Esophagus mucosa (tissue), 1 donor: ENCODE measurements at regions not wholly inside any gene's neighbourhood (a gene's known extent, or its start where the extent isn't known, plus 50 kb on each side); places are given as distances from the start of the nearest gene placed in this dataset.
"Not testable (repeated sequence)": the region's sequence is repeated elsewhere in the genome, so short reads cannot be mapped to it uniquely, and the experiment has no call there.

Experiments used
- ATAC-seq: fragments of 200-7000 bp; cut with Tn5 transposase; one replicate; pipeline ENCODE4 v1.9.1; 2020
- donor health status: DM: yes; HTN: yes; CAD: no.

DNA sequence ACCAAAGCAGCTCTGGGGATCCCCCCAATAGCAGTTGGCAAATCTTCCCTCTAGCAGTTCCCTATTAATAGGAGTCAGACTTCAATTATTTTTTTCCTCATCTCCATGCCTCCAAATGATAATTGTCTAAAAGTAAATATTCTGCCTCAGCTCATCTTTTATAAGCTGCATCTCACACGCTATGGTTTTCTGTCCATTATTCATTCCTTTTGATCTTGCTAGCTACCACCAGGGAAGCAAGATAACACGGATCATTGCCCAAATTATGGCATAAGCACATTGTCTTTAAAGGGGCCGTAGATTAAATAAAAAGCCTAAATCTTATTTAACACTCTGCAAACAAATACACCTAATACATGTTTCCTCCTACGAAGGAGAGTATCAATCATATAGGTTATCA is 670.8 kb upstream of the FLRT2 start:
- no peak for ATAC-seq

DNA sequence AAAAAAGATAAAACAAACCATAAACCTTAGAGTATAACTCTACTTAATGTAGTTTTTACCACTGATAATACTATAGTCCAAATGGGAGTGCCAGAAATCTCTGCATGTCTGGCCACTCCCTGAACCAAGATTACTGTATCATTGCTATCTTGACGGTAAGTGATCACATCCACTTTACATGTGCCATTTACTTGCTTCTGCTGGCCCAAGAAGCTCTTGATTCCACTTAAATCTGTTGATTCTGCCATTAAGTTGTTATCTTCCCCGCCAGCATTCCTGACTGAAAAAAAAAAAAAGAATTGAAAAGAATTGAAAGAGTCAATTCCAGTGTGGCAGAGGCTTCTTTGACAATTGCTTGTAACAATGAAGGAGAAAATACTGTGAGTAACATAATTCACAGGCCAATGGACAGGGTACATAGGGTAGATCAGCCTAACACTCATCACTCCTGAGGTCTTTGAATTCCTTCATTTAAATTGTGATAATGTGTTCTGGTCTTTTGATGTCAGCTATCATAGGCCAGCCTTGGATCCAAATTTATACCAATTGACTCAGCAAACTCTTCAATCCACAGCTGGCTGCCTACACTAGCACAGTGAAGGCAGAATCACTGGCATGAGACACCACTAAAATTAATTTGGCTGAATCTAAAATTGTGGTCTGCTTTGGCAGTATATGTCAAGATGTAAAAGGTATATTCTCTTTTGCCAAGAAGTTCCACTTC is 665.2 kb upstream of the FLRT2 start:
- no peak for ATAC-seq

DNA sequence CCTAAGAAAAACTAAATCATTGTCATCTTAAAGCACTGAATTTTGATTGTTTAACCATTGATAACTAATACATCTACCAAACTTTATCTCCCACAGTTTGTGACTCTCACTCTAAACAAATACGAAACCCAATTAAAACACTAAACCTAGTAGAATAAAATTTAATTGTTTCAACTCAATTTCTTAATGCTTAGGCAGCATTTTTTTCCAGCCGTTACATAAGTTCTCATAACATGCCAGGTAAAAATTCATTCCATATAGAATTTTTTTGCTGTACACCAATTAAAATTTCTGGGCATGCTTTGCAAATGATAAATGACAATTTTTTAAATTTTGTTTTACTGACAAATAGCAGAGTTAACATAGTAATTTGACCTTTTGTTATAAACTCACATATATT is 658.2 kb upstream of the FLRT2 start:
- ATAC-seq = no peak

DNA sequence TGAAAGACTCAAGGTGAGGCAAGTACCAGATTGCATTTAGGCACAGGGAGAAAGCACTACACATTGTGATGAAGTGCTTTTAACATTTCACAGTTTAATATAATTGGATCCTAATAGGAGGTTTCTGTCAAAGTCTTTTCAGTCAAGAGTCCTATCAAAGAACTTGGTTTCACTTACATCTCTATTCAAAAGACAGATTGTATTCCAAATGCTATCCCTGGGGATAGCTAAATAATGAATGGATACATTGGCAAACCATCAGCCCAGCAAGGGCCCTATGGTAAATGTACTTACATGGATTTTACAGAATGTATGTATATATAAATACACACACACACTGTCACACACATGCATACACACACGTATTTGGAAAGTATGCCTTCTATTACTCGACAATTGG is 655.5 kb upstream of the FLRT2 start:
- ATAC-seq = no peak

DNA sequence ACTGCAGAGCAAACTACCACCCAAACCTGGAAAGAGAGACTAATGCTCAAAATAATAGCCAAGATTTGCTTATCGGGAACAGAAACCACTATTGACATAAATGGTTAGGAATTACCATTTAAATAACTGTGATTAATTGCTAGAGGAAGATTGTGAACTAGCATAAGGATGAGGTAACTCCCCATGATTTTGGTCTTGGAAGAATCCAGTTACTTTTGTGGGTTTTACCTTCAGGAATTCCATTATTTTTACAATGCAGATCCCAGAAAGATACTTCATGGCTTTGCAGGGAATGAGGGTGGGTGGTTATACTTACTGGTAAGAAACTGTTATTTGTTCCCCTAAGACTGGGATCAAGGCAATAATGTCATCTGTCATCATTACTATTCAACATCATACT is 652.9 kb upstream of the FLRT2 start:
- no peak for ATAC-seq

DNA sequence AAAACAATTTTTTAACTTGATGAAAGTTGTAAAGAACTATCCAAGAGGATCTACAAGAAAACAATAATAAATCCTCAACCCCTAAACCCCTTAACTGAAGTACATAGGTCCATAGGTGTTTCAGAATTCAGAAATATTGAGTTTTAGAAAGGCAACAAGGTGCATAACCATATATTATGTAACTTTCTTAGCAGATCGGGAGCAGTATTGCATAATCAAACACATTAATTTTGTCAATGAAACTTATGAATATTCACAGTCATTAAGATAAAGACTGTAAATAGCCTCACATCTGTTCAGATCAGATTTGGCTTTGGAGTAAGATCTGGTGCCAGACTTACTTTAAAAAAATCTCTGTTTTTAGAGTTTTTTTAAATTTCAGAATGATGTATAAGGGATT is 647.1 kb upstream of the FLRT2 start:
- ATAC-seq = no peak

DNA sequence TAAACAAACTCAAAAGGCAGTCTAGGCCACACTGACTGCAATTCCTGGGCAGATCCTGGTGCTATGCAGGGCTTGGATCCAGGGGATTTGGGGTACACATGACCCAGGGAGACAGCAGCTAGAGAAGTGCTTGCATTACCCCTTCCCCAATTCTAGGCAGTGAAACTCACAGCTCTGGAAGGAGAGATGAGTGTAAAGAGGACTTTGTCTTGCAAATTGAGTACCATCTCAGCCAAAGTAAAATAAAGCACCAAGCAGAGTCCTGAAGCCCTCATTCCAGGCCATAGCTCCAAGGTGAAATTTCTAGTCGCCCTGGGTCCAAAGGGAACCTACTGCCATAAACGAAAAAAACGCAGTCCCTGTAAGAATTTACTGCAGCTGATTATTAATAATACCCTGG is 644.9 kb upstream of the FLRT2 start:
- no peak for ATAC-seq

DNA sequence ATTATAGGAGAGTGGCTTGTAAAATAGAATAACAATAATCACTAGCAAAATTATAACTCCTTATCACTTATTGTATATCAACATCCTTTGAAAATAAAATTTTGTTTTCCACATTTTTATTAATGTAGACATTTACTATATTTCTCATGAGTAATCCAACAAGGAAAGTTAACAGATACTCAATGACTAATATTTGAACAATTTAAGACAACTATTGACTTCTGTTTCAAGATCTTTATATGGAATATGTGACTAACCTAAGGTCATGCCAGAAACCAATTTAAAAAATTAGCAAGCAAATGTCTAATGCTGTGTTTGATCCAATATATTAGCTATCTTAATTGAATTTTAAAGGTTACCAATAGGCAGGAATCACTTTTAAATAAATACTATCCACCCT is 638.5 kb upstream of the FLRT2 start:
- no peak for ATAC-seq

DNA sequence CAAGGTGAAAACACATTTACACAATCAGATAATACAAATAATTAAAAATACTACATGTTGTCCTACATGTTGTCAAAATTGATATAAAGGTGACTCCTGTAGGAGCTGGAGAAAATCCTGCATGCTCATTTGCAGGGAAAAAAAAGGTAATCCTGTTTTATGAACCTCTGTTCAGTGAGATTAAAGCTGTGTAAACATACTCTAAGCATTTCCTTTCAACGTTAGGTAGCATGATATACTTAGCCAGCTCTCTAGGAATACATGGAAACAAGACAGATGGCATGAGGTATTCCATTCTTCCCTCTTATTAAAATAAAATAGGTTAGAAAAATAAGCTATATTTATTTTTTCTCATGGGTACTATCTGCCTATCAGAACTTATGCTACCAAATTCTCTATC is 635.7 kb upstream of the FLRT2 start:
- ATAC-seq = no peak

DNA sequence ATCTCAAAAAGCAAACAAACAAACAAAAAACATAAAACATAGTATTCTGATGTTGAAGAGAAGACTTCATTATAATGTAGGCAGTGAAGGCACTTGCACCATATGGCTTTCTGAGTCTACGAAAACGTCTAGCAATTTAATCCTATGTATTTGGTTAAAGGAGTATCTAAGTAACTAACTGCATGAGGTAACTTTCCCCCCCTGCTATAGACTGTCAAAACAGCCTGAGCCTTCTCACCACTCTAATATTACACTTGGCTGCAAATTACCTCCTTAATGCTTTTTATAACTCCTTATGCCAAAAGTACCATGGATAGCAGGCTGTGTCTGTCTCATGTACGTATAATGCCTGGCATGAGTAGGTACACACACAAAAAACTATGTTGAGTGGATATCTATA is 607.6 kb upstream of the FLRT2 start:
- no peak for ATAC-seq

DNA sequence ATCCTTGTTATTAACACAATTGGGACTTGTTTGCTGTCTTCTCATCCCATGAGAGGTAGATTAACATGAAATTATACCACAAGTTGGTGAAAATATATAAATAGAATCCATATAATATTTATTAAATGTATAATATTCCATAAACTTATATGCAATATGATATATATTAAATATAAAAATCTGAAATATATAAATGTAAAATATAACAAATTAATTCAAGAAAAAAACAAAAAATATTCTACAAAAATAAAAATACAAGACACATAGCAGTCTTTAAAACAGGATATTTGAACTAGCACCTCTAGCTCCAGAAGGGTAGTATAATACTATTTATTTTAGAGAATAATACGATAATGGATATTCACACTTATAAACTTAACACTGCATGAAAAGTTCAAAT is 603.3 kb upstream of the FLRT2 start:
- no peak for ATAC-seq

DNA sequence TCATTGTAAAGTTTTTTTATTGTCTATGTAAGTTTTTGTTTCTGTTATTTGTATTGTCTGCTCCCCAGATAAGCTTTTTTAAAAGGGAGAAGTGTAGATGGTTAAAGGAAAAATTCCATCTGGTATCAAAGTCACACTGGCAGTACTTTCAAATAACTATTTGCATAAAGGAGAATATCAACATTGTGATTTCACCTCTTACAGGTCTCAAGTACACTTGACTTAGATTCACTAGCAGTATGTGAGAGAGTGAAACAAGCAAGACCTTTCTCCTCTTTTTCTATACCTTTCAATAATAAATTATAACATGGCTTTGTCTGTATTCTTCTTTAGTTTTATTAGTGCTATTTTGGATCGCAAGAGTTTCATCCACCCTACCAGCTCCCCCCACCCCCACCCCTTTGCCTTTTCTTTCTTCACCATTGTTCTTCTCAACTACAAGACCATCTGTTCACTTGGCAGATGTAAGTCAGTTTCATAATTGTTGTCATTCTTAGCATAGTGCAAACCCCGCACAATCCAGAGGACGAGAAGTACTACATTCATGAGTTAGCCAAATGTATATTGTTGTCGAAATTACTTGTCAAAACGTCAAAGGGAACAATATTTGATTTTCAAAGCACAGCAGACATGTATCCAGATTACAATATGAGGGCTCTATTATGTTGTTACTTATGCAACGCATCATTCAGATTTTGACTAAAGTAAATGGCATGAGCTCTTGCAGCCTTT is 602.7 kb upstream of the FLRT2 start:
- no peak for ATAC-seq

DNA sequence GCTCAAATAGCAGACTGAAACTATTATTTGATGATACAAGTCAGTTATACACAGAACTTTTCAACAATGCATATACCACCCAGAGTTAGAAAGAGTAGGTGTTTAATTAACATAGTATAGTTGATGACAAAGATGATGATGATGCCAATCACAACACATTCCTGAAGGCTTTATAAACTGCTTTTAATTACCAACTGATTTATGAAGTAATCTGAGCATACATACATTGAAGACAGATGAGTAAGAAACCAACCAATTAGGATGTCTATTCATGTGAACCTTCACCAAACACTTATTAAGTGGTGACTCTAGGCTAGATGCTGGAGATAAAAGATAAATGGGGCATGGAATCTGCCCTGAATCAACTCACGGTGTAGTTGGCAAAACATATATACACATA is 600.9 kb upstream of the FLRT2 start:
- ATAC-seq = no peak

DNA sequence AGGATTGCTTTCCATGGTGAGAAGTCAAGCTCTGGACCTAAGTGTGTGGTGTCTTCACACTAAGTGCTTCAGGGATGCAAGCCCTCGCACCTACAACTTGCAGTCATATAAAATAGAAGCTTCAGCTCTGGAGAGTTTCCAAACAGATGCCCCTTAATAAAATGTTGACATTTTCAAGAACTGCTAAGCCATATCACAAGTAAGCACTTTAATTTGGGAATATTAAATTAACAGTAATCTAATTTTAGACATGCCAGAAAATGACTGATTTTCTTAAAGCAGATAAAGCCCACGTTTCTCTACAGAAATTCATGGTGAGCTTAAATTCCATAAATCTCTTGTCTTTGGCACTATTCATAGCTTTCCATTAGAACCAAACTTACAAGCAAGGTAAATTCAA is 600.1 kb upstream of the FLRT2 start:
- ATAC-seq = no peak

DNA sequence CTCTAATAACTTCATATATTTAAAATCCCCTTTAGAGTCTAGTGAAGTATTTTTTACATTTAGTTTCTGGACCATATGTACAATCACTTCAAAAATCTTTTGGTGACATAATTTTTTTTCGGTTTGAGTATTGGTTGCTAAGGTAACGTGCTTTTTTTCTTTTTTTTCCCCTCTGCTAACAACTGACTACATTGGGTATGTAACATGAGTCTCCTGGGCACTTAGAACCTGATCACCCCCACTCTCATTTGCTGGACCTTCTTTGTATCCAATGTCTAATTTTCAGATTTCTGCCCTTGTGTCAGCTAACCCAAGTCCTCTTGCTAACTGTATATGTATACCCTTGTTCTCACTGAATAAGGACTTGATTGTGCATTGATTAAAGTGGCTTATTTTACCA is 592.9 kb upstream of the FLRT2 start:
- ATAC-seq = no peak

DNA sequence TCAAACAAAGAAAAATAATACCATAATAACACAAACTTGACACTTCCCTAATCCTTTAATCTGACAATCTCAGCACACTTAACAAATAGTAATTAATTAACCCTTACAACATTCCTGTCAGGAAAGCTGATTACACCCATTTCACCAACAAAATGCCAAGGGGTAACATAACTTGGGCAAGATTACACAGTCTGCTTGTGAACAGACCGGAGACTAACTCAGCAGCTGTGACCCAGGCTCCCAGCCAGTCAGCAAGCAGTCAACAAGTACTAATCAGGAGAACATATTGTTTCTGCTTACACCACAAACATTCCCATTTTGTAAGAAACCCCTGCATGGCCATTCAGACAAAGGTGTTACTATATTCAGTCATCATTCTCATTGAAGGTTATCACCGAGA is 592.5 kb upstream of the FLRT2 start:
- ATAC-seq = no peak

DNA sequence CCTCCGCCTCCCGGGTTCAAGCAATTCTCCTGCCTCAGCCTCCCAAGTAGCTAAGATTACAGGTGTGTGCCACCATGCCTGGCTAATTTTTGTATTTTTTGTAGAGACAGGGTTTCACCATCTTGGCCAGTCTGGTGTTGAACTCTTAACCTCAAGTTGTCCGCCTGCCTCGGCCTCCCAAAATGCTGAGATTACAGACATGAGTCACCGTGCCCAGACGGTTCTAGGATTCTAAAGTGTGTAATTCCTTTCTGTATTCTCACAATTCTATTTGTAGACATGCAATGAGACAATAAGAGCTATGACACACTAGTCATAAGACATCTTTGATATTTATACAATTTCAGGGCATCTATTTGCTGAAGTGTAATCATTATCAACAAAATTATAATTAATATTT is 585.0 kb upstream of the FLRT2 start:
- not testable (repeated sequence) for ATAC-seq

DNA sequence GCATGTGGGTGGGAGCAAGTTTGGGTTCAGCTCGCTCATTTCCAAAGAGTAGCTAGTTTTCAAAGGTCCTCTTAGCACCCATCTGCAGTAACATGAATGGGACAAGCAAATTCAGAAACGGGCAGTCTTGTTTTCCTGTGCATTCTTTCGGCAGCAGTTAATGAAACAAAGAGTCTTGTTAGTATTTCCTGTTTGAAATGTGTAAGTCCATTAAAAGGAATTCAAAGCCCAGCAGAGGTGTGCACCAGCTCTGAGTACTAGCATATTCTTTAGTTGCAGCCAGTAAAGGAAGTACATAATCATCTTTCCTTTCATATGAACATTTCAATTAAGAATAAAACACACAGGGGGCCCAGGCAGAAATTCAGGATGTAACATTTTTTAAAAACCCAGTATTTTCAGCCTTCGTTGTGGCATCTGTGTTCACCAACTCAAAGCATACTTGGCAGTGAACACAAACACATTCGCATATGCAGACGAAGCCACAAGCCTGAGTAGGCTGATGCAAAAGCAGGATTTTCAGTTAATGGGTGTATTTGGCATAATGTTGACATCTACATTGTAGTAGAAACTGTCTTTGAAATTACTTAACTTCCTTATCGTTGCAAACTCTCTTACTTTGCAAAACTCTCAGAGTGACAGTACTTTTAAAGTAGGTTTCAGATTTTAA is 570.0 kb upstream of the FLRT2 start:
- no peak for ATAC-seq

DNA sequence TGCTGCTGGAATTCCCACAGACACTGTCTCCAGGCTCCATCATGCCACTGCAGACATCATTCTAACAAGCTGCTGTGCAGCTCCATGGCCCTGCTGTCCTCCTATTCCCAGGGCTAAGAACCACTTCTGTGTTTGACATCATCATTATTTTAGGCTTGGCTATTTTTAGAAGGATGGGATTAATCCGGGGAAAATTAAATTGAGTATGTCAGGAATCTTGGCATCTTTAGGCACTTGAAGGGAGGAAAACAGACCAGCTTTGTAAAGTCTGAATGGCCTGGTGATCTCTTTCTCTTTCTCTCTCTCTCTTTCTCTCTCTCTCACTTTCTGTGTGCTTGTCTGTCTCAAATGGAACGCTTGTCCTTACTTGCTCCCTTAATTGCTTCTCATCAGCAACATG is 568.3 kb upstream of the FLRT2 start:
- no peak for ATAC-seq

DNA sequence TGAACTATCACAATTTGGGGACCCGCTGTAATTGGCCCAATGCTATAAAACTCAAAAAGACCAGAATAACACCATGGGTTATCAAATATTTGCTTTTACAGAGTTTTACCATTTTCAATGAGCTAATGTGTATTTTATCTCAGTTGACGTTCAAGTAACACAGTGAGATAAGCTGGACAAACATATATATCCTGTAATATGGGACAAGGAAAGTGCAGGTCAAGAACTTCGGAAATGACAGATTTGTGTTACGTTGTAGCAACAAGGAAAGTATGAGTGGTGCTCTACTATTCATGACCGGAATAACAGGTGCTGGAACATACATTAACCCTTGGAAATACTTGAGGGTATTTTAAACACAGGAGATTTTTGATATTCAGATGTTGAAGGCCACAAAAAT is 566.4 kb upstream of the FLRT2 start:
- no peak for ATAC-seq

DNA sequence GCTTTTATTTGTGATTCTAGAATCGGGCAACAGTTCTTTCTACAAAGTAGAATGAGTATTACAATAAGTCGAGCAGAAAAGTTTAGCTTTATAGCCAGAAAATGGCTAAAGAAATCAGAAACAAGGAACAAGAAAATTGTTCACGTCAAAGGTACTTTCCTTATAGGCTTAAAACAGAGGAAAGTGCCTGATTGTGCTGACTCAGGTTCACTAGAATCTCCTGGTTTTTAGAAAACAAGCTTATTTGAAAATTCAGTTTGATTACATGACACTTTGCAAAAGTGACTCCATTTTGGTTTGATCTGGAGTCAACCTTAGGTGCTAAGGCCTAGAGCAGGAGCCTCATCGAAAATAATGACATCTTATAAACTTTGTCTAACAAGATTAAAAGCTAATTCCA is 564.7 kb upstream of the FLRT2 start:
- no peak for ATAC-seq

DNA sequence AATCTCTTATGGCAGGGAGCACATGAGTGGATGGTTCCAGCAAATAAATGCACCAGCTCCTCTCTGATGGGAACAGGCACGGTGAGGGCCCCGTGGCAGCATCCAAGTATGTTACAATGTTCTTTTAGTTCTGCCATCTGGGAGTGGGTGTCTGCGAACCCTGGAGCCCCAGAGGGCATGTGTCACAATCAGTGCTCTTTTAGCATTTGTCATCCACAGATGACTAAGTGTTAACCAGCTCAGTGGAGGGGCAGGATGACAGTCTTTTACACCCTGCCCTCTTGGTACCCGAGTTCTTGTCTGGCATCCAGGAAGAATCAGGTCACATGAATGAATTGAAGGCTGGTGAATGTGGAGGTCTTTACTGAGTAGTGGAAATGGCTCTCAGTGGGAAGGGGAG is 560.4 kb upstream of the FLRT2 start:
- ATAC-seq = no peak

DNA sequence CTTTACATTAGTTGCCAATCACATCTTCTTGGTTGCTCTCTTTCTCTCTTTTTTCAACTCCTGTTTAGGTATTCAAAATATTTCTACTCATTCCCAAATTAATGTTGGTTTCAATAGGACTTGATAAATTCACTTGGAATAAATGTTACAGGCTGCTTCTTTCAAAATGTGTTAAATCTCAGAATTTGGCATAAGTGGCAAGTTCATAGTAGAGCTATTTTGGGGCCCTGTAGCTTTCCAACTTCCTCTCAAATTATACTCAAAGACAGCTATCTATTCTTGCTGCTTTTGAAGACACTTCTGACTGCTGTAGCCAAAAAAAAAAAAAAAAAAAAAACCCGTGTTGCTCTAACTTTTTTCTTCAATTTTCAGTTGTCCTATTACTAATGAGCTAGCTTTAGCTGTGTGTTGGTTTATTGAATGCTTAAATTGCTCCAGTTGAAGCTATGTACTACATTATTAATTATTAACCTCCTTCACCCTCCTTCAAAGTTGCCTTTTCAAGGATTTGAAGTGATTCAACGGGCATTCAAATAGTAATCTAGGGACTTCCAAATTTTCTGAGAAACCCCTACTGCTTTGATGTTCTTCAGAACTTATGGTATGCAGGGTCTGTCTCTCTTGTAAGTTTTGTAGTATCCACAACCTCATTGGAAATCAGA is 554.6 kb upstream of the FLRT2 start:
- ATAC-seq = no peak

DNA sequence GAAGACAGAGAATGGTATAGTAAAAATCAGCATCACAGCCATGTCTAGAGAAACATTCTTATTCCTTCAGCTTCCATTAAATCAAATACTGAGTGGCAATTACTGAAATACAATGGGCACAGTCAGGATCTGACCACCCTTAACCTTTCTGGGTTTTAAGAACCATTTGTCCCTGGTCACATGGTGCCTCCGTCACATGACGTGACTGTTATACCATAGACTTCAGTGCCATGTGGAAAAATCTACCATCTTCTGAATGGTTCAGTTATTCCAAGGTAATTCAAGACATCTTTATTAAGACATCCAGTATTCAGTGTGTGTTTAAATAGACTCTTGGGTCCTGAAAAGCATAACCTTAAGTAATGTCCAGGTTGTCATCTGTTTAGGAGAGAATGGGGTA is 553.1 kb upstream of the FLRT2 start:
- ATAC-seq = no peak
